H1 (cell line): ENCODE measurements at regions not wholly inside any gene's neighbourhood (a gene's known extent, or its start where the extent isn't known, plus 50 kb on each side); places are given as distances from the start of the nearest gene placed in this dataset.

Source experiments
- CTCF ChIA-PET: fragments of 300-600 bp; sonication (Branson Sonifier 250); formaldehyde crosslinking; loops from one replicate; lab custom pipeline; 2021; ENCODE audit not compliant: partially characterized antibody; lab: Charles Lee
- POLR2A ChIA-PET: fragments of 300-600 bp; sonication (Branson Sonifier 250); formaldehyde crosslinking; loops from one replicate; lab custom pipeline; 2021; ENCODE audit warnings: inconsistent platforms; ENCODE audit not compliant: partially characterized antibody; lab: Charles Lee
- DNase-seq, 2 experiments: peaks; one replicate each; pipeline versions ENCODE4 v3.0.0 to v3.0.0-alpha.2; 2010 to 2022; ENCODE audit warnings: low spot score in 2 of 2, low read depth in 1 of 2, mixed read lengths in 1 of 2
- FAIRE-seq: peaks from 2 replicates; lab custom pipeline; 2011; peaks lifted over from hg19 to GRCh38; lab: Jason Lieb, UNC
- H2AFZ ChIP-seq: 2 replicates; pipeline ENCODE4 v1.8.1; 2012; ENCODE audit warnings: low read length, inconsistent platforms
- H2AK5ac ChIP-seq: 2 replicates; pipeline ENCODE4 v1.6.1; 2013; ENCODE audit warnings: low read depth, low read length
- H2BK120ac ChIP-seq: replicated peaks from 2 replicates; pipeline ENCODE3; 2013; ENCODE audit warnings: low read depth, low read length, inconsistent platforms
- H2BK12ac ChIP-seq: 2 replicates; pipeline ENCODE4 v1.6.1; 2013; ENCODE audit warnings: low read depth, low read length
- H2BK15ac ChIP-seq: 2 replicates; pipeline ENCODE4 v1.6.1; 2013; ENCODE audit warnings: low read length
- H2BK20ac ChIP-seq: 2 replicates; pipeline ENCODE4 v1.6.1; 2013; ENCODE audit warnings: low read length
- H2BK5ac ChIP-seq: 2 replicates; pipeline ENCODE4 v1.6.1; 2013; ENCODE audit warnings: low read depth, low read length
- H3K14ac ChIP-seq: 2 replicates; pipeline ENCODE4 v1.6.1; 2013; ENCODE audit warnings: inconsistent platforms; ENCODE audit not compliant: insufficient read length
- H3K18ac ChIP-seq: 2 replicates; pipeline ENCODE4 v1.6.1; 2013; ENCODE audit warnings: low read length; ENCODE audit errors: extremely low read depth
- H3K23ac ChIP-seq: 2 replicates; pipeline ENCODE4 v1.6.1; 2013; ENCODE audit warnings: inconsistent platforms; ENCODE audit not compliant: insufficient read length
- H3K23me2 ChIP-seq: 2 replicates; pipeline ENCODE4 v1.6.1; 2013; ENCODE audit warnings: low read depth, low read length
- H3K27ac ChIP-seq: 2 replicates; pipeline ENCODE4 v1.6.1; 2011; ENCODE audit warnings: low read depth, low read length, inconsistent platforms
- H3K27me3 ChIP-seq, 4 experiments: replicated peaks in 1 of 4; 1 replicate in 1 of 4; 2 replicates in 3 of 4; pipeline versions ENCODE4 v1.6.1 to v1.8.1; 2011 to 2013; ENCODE audit warnings: low read length in 3 of 4, mild to moderate bottlenecking in 3 of 4, inconsistent platforms in 2 of 4, mixed read lengths in 2 of 4, moderate library complexity in 1 of 4; ENCODE audit not compliant: control insufficient read depth in 3 of 4, insufficient read depth in 3 of 4; ENCODE audit errors: extremely low read depth in 1 of 4
- H3K36me3 ChIP-seq, 4 experiments: 2 replicates each; pipeline versions ENCODE4 v1.6.1 to v1.8.1; 2011 to 2013; ENCODE audit warnings: mild to moderate bottlenecking in 4 of 4, low read length in 3 of 4, moderate library complexity in 2 of 4, control low read depth in 1 of 4, inconsistent platforms in 1 of 4; ENCODE audit not compliant: insufficient read depth in 4 of 4, control insufficient read depth in 2 of 4
- H3K4ac ChIP-seq: replicated peaks from 2 replicates; pipeline ENCODE3; 2013; ENCODE audit warnings: low read length, low read depth, mixed read lengths, inconsistent platforms; ENCODE audit not compliant: insufficient read length
- H3K4me1 ChIP-seq, 4 experiments: replicated peaks in 1 of 4; 1 replicate in 1 of 4; 2 replicates in 3 of 4; pipeline versions ENCODE4 v1.6.1 to v1.8.1; 2011 to 2013; ENCODE audit warnings: low read length in 3 of 4, inconsistent platforms in 2 of 4, mixed read lengths in 1 of 4; ENCODE audit not compliant: insufficient read depth in 4 of 4, control insufficient read depth in 3 of 4
- H3K4me2 ChIP-seq, 2 experiments: 2 replicates each; pipeline versions ENCODE4 v1.6.1 to v1.8.1; 2011 to 2013; ENCODE audit warnings: low read depth in 2 of 2, low read length in 2 of 2, control low read depth in 1 of 2, inconsistent platforms in 1 of 2, mild to moderate bottlenecking in 1 of 2; ENCODE audit not compliant: insufficient read depth in 1 of 2
- H3K4me3 ChIP-seq, 4 experiments: fragments of 200-600, 300-600 bp in 1 of 4; sonication (generic), shearing (Covaris generic), sonication (Bioruptor Twin) in 1 of 4; 2 replicates each; pipeline versions ENCODE4 v1.5.1 to v1.8.1; 2011 to 2016; ENCODE audit warnings: low read length in 4 of 4, low read depth in 3 of 4, control low read depth in 2 of 4, inconsistent platforms in 2 of 4, mild to moderate bottlenecking in 2 of 4, mixed read lengths in 1 of 4, moderate library complexity in 1 of 4; ENCODE audit not compliant: insufficient read depth in 2 of 4; ENCODE audit errors: extremely low read depth in 1 of 4
- H3K56ac ChIP-seq: replicated peaks from 2 replicates; pipeline ENCODE3; 2013; ENCODE audit warnings: low read depth, mild to moderate bottlenecking, mixed read lengths, low read length, inconsistent platforms; ENCODE audit not compliant: insufficient read length
- H3K79me1 ChIP-seq: 2 replicates; pipeline ENCODE4 v1.6.1; 2013; ENCODE audit warnings: low read depth, low read length, control low read depth
- H3K79me2 ChIP-seq, 2 experiments: 2 replicates each; pipeline versions ENCODE4 v1.6.1 to v1.8.1; 2012 to 2013; ENCODE audit warnings: low read length in 2 of 2, mild to moderate bottlenecking in 2 of 2, inconsistent platforms in 1 of 2; ENCODE audit not compliant: insufficient read depth in 2 of 2, control insufficient read depth in 1 of 2
- H3K9ac ChIP-seq, 4 experiments: replicated peaks in 1 of 4; 1 replicate in 1 of 4; 2 replicates in 3 of 4; pipeline versions ENCODE4 v1.6.1 to v1.8.1; 2011 to 2013; ENCODE audit warnings: low read depth in 3 of 4, low read length in 3 of 4, control low read depth in 2 of 4, mild to moderate bottlenecking in 2 of 4, moderate library complexity in 2 of 4, inconsistent platforms in 1 of 4; ENCODE audit errors: extremely low read depth in 1 of 4
- H3K9me3 ChIP-seq, 2 experiments: 2 replicates each; pipeline versions ENCODE4 v1.6.1 to v1.8.1; 2012 to 2013; ENCODE audit warnings: mild to moderate bottlenecking in 2 of 2, moderate library complexity in 2 of 2, control low read depth in 1 of 2, inconsistent platforms in 1 of 2, low read depth in 1 of 2, low read length in 1 of 2, mixed read lengths in 1 of 2; ENCODE audit not compliant: insufficient read depth in 2 of 2
- H4K20me1 ChIP-seq, 2 experiments: replicated peaks in 1 of 2; 2 replicates each; pipeline versions ENCODE3 to v1.8.1; 2011 to 2013; ENCODE audit warnings: inconsistent platforms in 2 of 2, low read length in 2 of 2, mild to moderate bottlenecking in 1 of 2; ENCODE audit not compliant: insufficient read depth in 2 of 2, control insufficient read depth in 1 of 2
- H4K5ac ChIP-seq: 2 replicates; pipeline ENCODE4 v1.6.1; 2013; ENCODE audit warnings: low read length, low read depth, mixed read lengths, inconsistent platforms; ENCODE audit not compliant: insufficient read length
- H4K8ac ChIP-seq: 2 replicates; pipeline ENCODE4 v1.8.0; 2013; ENCODE audit warnings: mild to moderate bottlenecking, moderate library complexity, low read length, inconsistent platforms; ENCODE audit not compliant: insufficient read depth; ENCODE audit errors: extremely low read depth
- H4K91ac ChIP-seq: replicated peaks from 2 replicates; pipeline ENCODE3; 2013; ENCODE audit warnings: low read length, mixed read lengths, inconsistent platforms; ENCODE audit not compliant: insufficient read length
- BRCA1 ChIP-seq: IDR thresholded peaks from 2 replicates; pipeline ENCODE4 v1.6.1; 2012; ENCODE audit warnings: low read depth, low read length, improper control_type of control experiment
- TAF7 ChIP-seq: optimal IDR thresholded peaks from 2 replicates; pipeline ENCODE3; 2011; ENCODE audit warnings: low read depth, mild to moderate bottlenecking, inconsistent platforms, low read length, moderate library complexity, borderline replicate concordance
- WGBS, 2 experiments: shearing (Covaris generic) in 1 of 2; methylation state at CpG; one replicate each; pipeline versions ENCODE4 v1.1.6 to v1.1.7; 2013 to 2015; ENCODE audit warnings: low lambda C conversion rate in 2 of 2, mixed read lengths in 2 of 2, inconsistent platforms in 1 of 2, low coverage in 1 of 2, missing lambda C conversion rate in 1 of 2; ENCODE audit not compliant: insufficient replicate concordance in 2 of 2, insufficient coverage in 1 of 2, insufficient read length in 1 of 2; ENCODE audit errors: extremely low coverage in 1 of 2, missing lambda C conversion rate in 1 of 2; 5-methylcytosine and 5-hydroxymethylcytosine counted together

- Histone ChIP-seq H3K79me1 (no peaks in the 10 kb centered on the region), H4K91ac (no peak overlapping the region), H2BK20ac (no peak overlapping the region), H3K27ac (no peak overlapping the region), H3K4ac (no peak overlapping the region)
- TF ChIP-seq BRCA1 (no peak), TAF7 (no peak)
- TF ChIP-seq, all 59 proteins: peak for 0
- CTCF ChIA-PET: no interaction called here
- no peak overlapping the region for H3K14ac ChIP-seq
- H4K20me1 ChIP-seq: no peaks in the 10 kb centered on the region
- H3K4me1 ChIP-seq: no peaks in the 10 kb centered on the region
- H2AFZ ChIP-seq: no peak overlapping the region
- no peak overlapping the region for H2BK5ac ChIP-seq
- no peak overlapping the region for H4K5ac ChIP-seq
- H2BK15ac ChIP-seq: no peak overlapping the region
- H3K9ac ChIP-seq: no peak overlapping the region
- H3K23ac ChIP-seq: no peak overlapping the region
- H2BK120ac ChIP-seq: no peak overlapping the region
- H3K4me3 ChIP-seq: no peak overlapping the region
- no peaks in the 10 kb centered on the region for H3K36me3 ChIP-seq
- no peaks in the 10 kb centered on the region for H3K9me3 ChIP-seq
- H3K79me2 ChIP-seq: no peaks in the 10 kb centered on the region
- H2AK5ac ChIP-seq: no peak overlapping the region
- H3K4me2 ChIP-seq: no peak overlapping the region
- no peak overlapping the region for H3K56ac ChIP-seq
- H3K27me3 ChIP-seq: no peaks in the 10 kb centered on the region
- H3K23me2 ChIP-seq: no peaks in the 10 kb centered on the region
- no peak overlapping the region for H4K8ac ChIP-seq
- H3K18ac ChIP-seq: no peak overlapping the region
- no peak overlapping the region for H2BK12ac ChIP-seq
- FAIRE-seq (no peak), DNase-seq (no peak)
- 92% methylated on average over 3 of the region's 3 CpGs; no CpG with 5 or more reads in 1 of the 2 experiments for WGBS, 2 experiments
- POLR2A ChIA-PET: no interaction called here
Measured at GRCh38 chr5:4158750-4159447, 563.3 kb downstream of the IRX1 start.
